ENCODE measurements at regions not wholly inside any gene's neighbourhood (a gene's known extent, or its start where the extent isn't known, plus 50 kb on each side); places are given as distances from the start of the nearest gene placed in this dataset.

DNA sequence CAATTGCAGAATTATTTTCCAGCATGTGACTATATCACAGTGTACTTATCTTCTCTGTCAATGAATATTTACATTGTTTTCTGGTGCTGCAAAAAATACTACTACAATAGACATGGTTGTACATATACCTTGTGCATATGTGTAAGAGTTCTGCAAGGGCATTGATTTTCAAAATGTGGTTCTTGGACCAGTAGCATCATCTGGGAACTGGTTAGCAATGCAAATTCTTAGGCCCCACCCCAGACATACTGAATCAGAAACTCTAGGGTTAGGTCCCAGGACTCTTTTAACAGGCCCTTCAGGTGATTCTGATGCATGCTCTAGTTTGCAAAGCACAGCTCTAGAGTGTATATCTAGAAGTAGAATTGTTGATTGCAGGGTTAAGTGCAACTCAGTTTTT is 292.3 kb downstream of the ZNF621 start:
- DNase-seq (ENCODE audit: low spot score): no peak

DNA sequence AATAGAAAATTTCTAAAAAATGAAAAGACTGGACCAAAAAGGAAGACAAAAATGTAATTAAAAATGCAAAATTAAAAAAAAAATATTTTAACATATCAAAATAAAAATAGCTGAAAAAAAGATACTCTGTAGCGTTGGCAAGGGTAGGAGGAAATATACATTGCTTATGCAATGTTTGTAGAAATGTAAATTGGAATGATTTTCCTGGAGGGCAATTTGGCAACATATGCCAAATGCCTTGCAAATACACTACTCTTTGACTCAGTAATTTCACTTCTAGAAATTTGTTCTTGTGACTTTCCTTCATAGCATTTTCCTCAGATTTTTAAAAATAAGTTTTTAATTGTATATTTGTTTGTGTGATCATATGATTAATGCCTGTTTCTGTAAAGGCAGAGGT is 296.6 kb downstream of the ZNF621 start:
- DNase-seq (ENCODE audit: low spot score): no peak

DNA sequence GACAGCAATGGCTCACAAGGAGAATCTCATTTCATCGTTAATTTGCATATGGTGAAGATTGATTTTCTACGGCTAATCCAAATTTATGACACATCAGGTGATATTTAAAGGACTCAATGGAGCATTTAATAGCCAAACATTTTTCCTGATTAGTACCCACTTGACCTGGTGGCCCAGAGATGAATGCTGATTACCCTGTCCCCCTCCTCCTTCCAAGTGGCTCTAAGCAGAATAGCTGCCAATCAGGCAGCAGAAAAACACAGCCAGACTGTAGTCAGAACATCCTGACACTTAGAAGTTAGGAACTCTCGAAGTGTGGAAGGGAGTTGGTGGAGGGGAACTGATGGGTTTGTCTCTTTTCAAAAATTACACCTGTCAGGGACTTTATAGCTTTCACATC is 302.5 kb downstream of the ZNF621 start:
- no peak for DNase-seq (ENCODE audit: low spot score)

DNA sequence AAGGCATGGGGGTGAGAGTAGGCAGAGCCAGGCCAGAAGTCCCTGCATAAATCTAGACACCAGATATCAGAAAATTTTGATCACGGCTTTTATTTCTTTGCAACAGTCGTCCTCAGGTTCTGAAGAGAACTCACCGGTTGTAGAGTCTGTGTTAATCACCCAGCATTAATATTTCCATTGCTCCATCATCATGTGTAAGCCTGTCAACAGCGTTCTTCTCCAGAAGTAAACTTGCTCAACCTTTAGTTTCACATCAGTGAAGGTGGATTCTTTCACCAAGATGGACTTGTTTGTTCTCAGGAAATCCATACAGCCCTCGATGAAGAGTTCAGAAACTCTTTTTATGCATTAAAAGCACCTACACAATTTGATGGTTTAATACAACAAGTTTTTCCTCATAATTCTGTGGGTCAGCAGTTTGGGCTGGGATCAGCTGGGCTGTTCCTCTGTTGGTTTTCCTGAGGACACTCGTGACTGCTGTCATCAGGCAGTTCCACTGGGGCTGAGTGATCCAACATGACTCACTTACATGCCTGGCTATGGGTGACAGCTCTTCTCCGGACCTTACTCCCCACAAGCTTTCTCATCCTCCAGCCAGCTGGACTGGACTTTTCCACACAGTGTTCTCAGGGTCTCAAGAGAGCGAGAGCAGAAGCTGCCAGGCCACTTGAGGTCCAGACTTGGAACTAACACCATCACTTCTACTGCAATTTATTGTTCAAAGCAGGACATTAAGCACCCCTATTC is 303.4 kb downstream of the ZNF621 start:
- DNase-seq (ENCODE audit: low spot score): no peak

DNA sequence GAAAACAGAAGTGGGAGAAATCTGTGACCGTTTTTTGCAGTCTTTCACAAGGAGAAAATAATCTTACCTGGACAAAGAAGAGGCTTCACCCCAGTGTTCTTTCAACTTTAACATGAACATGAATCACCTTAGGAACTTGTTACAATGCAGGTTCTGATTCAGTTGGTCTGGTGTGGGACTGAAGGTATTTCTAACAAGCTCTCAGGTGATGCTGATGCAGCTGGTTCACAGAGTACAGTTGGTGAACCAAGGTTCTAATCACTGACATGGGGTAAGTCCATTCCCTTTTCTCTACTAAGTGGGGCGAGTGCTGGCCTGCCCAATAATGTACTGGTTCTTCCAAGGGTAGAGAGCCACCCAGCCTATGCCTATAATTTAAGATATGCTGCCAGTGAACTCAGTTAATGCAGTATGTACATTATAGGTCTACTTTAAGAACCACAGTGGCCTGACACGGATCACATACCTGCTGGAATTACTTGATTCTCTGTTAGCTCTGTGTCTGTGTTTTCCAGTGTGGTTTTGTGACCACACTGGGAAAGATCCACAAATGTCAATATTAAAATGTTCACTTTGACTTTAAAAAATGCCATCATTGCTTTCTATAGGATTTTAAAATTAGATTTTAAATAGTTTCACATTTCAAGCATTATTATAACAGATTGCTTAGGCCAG is 304.1 kb downstream of the ZNF621 start:
- DNase-seq (ENCODE audit: low spot score): no peak

DNA sequence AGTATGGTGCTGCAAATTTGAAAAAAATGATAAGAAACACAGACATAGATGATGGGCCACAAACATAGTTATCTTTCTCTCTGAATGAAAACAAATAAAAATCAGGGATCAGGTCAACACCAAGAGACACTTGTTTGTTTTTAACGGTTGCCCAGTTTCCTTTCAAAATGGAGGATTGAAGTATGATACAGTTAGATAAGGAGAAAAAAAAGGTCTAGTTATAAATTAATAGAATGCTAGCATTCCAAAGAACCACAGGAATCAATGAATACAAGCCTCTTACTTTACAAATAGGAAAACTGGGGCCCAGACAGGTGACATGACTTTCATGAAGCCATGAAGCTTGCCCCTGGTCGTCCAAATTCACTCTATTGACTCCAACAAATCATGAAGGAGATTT is 305.1 kb downstream of the ZNF621 start:
- no peak for DNase-seq (ENCODE audit: low spot score)

DNA sequence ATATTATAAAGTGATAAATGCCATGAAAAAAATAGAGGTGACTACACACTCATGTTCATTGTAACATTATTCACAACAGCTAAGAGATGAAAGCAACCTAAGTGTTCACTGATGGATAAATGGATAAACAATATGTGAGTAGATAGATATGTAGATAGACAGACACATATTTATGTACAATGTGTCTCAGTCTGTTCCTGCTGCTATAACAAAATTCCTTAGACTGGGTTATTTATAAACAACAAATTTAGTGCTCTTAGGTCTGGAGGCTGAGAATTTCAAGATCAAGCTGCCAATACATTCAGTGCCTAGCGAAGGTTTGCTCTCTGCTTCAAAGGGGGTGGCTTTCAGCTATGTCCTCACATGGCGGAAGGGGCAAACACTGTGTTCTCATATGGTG is 312.5 kb downstream of the ZNF621 start:
- no peak for DNase-seq (ENCODE audit: low spot score)

DNA sequence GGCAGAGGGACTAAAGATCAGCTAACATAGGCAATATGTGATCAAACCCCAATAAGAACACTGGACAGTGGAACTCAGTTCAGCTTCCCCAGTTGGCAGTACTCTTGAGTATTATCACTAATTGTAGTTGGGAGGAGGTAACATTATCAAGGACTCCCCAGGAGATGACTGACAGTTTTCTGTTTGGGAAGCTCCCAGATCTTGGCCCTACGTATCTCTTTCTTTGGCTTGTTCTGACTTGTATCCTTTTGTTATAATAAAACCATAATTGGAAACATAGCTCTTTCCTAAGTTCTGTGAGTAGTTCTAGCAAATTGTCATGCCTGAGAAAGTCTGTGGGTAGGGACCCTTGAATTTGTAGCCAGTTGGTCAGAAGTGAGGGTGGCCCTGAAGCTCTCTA is 316.4 kb downstream of the ZNF621 start:
- no peak for DNase-seq (ENCODE audit: low spot score)

DNA sequence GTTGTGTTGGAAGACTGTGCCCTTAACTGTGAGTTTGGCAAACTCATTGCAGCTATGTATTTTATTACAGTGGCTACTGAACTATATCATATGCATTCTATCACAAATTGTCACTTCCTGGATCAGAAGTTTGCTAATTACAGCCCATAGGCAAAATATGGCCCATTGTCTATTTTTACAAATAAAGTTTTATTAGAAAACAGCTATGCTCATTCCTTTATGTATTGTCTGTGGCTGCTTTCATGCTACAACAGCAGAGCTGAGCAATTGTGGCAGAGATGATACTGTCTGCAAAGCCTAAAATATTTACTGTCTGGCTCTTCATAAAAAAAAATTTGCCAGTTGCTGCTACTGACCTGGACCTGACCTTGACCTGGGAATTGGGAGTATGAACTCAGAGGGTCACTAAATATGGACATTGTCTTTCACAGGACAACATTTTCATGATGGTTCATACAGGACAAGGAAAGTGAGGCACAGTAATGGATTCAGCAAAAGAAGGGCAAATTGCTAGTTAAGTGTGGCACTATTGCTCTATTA is 316.9 kb downstream of the ZNF621 start:
- DNase-seq (ENCODE audit: low spot score): no peak

DNA sequence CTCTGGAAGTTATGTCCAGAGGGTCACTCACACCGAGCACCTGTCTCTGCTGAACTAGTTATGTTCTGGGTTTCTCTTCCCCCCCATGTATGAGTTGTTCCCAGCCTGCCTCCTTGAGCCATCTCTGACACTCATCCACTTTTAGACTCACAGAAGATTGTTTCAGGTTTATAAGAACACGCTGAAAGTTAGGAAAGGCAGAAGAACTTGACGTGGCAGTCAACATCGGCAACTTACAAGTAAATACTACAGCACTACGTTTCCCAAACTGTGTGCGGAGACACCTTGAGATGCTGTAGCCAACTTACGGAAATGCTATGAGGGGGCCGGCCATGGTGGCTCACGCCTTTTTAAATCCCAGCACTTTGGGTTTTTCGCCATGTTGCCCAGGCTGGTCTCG is 318.0 kb downstream of the ZNF621 start:
- DNase-seq (ENCODE audit: low spot score): no peak

DNA sequence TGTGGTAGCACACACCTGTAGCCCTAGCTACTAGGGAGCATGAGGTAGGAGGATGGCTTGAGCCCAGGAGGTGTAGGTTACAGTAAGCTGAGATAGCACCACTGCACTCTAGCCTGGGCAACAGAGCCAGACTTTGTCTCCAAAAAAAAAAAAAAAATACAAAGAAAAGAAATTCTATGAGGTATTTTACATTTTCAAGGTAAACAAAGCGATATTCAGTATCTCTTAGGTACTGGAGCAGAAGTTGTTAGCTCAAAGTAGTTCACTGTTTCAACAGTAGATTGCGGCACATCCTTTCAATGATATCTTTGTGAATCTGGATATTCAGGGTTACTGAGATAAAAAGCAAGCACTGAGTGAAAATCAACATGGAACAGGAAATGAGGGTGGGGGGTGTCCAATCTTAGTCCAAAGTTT is 318.5 kb downstream of the ZNF621 start:
- DNase-seq (ENCODE audit: low spot score): no peak

DNA sequence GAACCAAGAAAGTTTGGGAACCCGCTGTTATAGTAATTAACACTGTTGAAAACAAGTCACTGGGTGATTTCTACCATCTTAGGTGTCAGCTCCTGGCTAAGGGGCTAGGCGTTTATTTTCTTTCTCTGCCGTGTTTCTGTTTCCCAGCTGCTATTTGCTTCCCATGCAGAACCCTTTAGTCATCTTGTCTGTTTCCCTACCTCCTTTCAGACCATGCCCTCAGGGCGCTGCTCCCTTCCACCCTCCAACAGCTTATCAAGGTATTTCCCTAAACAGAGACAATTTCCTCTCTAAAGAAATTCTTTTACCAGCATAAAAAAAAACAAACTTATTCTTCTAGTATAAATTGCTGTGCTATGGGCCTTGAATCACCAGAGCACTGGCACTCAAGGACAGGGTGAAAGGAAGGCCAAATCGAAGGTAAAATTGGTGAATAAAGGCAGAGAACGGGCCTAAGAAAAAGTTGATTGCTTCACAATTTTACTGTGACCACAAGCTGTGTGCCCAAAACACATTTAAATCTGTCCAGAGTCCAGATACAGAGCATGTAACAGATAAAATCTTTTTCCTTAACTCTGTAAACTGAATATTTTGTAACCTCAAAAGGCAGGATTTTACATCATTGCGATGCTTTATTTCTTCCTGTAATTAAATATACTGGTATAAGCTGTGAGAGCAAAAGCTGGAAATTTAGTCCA is 319.2 kb downstream of the ZNF621 start:
- no peak for DNase-seq (ENCODE audit: low spot score)

DNA sequence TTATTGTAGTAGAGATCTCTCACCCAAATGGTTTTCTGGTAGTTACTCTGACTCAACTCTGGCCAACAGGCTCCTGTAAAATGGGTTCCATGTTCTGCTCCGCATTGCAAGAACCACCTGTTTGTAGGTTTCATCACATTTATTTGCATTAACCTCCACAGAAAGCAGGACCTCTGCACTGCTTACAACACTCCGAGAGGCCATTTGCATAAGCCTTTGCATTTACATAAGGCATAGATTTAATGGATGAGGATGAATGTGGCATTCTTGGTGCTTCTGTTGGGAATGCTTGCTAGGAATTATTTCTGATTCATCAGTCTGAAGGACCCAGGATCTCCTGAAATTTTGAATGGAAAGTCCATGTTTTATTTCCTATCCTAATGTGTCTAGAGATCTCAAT is 320.1 kb downstream of the ZNF621 start:
- no peak for DNase-seq (ENCODE audit: low spot score)

DNA sequence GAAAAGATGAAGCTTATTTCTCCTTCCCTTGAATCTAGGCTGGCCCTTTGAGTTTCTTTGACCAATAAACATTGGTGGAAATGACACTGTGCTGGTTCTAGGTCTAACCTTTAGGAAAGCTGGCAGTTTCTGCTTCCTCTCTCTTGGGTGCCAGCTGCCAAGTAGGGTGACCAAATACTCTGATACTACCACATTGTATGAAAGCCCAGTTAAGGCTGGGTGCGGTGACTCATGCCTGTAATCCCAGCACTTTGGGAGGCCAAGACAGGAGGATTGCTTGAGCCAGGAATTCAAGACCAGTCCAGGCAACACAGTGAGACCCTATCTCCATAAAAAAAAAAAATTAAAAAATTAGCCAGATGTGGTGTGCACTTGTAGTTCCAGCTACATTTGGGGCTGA is 320.7 kb downstream of the ZNF621 start:
- DNase-seq (ENCODE audit: low spot score): no peak

DNA sequence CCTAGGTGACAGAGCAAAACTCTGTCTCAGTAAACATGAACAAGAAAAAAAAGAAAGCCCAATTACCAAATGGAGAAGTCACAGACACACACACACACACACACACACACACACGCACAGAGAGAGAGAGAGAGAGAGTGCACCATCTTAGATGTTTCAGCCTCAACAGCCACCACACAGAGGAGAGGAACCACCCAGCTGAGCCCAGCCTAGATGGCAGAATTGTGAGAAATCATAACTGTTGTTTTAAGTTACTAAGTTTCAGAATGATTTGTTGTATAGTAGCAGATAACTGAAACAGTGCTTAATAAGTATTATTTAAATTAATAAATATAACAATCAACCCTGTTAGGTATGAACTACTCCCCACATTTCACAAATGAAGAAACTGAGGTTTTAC is 321.2 kb downstream of the ZNF621 start:
- no peak for DNase-seq (ENCODE audit: low spot score)

DNA sequence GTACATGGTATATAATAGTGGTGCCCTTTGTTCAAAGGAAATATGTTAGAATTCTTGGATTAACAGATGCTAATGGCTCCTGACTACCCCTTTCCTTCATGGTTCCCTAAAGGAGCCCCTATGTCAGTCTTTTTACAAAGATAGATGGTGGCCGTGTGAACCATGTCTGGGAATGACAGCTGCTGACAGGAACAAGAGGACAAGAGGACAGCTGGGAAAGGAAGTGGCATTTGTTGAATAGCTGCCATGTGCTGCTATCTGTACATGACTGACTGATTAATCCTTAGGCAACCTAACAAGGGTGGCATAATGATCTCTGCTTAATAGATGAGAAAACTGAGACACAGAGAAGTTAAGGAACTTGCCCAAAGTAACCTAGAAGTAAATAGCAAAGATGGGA is 321.7 kb downstream of the ZNF621 start:
- no peak for DNase-seq (ENCODE audit: low spot score)

DNA sequence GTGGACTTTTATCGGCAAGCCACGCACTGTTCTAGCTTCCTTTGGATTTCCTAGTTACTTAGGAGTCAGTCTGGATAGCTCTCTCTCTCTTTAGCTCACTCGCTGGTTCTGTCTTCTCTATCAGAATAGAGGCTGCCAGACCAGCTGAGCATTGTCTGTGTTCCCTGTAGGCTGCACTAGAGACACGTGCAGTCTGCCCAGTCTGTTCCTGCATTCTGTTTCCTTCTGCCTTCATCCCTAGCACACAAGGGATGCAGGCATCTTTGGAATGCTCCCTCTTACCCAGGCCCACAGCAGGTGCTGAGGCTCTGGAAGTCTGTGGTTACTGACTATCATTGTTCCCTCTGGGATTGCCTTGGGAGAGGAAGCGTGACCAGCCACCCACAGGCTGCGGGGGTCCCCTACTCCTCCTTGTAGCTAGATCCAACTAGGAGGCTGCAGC is 322.8 kb downstream of the ZNF621 start:
- no peak for DNase-seq (ENCODE audit: low spot score)

DNA sequence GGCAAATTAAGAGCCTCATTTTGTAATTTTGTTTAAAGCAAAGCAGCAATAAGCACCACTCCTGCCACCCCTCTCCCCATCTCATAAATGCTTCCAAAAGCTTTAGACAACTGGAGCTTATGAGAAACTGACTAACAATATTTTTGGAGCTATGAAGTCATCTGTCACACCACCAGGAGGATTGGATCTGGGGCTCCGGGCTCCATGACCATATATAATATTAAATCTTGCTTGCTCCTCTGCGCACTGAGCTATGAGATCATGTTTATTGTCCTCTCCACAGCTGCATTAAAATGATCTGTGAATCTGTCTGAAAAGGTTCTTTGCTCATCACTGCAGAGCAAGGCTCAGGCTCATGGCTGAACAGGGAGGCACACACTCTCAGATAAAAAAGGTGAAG is 323.7 kb downstream of the ZNF621 start:
- no peak for DNase-seq (ENCODE audit: low spot score)

DNA sequence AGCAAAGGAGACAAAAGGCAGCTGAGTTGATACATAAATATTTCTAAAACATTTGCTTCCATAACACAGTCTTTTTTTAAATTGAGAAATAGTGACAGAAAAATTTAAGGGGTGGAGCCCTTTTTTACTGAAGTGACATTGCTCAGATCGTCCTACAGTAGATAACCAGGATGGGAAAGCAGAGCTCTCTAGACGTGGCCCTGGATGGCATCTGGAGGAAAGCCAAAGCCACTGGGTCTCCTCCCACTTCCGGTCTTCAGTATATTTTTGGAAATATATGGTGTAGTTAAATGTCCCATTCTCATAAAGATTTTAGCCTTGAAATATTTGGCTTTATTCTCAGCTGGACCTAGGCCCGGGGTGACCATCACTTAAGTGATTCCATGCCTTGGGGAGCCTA is 326.1 kb downstream of the ZNF621 start:
- no peak for DNase-seq (ENCODE audit: low spot score)

DNA sequence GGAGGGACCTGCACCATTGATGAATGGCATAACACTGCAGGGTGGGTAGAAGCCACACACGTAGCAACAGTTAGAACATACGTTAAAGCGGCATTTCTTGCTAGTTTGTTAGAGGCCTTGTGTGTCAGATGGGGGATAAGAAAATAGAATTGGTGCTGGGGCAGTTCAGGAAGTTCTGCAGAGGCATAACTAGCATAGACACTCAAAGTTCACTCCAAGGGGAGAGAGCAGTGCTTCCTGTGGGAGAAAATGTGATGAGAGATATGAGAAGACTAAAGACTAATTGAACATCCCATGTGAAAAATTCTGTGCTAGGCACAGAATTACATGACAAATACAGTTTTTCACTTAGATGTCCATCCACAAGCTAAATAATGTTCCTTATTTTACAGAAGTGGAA is 327.1 kb downstream of the ZNF621 start:
- no peak for DNase-seq (ENCODE audit: low spot score)

DNA sequence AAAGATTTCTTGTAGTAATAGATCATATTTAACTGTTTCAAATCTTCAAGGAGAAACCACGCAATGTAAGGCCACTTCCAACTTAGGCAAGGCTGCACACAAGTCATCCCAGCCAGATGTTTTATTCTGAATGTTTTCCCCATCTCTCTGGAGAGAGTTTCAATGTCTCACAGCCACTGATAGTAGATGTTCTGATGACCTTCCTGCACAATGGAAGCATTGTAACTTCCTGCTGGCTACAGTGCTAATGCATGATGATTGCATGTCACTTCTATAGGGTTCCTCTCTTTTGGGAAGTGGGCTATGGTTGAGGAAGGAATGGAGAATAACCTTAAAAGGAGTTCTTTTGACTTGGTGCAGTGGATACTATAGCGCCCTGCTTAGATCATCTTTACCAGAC is 328.0 kb downstream of the ZNF621 start:
- no peak for DNase-seq (ENCODE audit: low spot score)

DNA sequence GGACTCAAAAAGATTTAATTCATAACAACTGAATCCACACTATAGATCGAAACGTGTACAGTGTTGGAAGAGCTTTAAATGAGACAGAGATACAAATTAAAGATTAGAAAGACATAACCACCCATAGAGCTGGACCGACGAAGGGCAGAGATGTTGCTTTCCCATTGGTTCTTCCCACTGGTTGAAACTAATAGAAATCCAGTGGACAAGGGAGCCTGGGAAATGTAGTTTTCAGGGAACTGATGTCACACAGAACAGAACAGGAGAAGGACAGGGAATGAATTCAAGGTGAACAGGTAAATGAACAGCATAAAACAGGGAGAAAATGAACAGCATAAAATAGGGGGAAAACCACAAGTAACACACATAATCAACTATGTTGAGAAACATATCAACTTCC is 328.7 kb downstream of the ZNF621 start:
- no peak for DNase-seq (ENCODE audit: low spot score)

DNA sequence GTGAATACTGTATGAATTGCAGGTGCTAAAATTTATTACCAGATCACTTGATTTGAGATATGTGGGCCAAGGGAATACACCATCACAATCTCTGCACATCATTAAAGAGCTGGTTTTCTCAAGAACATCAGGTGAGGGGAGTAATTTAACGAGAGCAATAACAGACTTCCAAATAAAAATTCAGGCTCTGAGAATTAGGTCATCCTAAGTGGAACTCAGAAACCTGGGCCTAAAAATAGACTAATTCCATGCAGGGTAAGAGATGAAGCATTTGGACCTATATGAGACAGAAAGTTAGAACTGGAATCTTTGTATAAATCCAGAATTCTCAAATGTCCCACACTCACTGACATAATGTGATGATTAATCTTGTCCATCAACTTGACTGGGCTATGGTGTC is 331.1 kb downstream of the ZNF621 start:
- DNase-seq (ENCODE audit: low spot score): no peak
